ENCODE measurements at regions not wholly inside any gene's neighbourhood (a gene's known extent, or its start where the extent isn't known, plus 50 kb on each side); places are given as distances from the start of the nearest gene placed in this dataset.
"Not testable (repeated sequence)": the region's sequence is repeated elsewhere in the genome, so short reads cannot be mapped to it uniquely, and the experiment has no call there.

DNA sequence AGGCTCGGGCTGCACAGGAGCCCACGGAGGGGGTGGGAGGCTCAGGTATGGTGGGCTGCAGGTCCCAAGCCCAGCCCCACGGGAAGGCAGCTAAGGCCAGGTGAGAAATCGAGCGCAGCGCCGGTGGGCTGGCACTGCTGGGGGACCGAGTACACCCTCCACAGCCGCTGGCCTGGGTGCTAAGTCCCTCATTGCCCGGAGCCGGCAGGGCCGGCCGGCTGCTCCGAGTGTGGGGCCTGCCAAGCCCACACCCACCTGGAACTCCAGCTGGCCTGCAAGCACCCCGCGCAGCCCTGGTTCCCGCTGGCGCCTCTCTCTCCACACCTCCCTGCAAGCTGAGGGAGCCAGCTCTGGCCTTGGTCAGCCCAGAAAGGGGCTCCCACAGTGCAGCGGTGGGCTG, 137.4 kb upstream of the PKP2 start:
- not testable (repeated sequence) for TF ChIP-seq POLR2A (IDR thresholded peaks at IDR 0.05; ENCODE audit: extremely low read depth, insufficient read length); MYC (IDR thresholded peaks at IDR 0.05; ENCODE audit: low read depth, low read length)
- TF ChIP-seq, protein P1, sequence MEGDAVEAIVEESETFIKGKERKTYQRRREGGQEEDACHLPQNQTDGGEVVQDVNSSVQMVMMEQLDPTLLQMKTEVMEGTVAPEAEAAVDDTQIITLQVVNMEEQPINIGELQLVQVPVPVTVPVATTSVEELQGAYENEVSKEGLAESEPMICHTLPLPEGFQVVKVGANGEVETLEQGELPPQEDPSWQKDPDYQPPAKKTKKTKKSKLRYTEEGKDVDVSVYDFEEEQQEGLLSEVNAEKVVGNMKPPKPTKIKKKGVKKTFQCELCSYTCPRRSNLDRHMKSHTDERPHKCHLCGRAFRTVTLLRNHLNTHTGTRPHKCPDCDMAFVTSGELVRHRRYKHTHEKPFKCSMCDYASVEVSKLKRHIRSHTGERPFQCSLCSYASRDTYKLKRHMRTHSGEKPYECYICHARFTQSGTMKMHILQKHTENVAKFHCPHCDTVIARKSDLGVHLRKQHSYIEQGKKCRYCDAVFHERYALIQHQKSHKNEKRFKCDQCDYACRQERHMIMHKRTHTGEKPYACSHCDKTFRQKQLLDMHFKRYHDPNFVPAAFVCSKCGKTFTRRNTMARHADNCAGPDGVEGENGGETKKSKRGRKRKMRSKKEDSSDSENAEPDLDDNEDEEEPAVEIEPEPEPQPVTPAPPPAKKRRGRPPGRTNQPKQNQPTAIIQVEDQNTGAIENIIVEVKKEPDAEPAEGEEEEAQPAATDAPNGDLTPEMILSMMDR (IDR thresholded peaks at IDR 0.05; ENCODE audit: low read depth, low read length): not testable (repeated sequence)
- TF ChIP-seq, protein P2, sequence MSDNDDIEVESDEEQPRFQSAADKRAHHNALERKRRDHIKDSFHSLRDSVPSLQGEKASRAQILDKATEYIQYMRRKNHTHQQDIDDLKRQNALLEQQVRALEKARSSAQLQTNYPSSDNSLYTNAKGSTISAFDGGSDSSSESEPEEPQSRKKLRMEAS (IDR thresholded peaks at IDR 0.05; ENCODE audit: low read depth, low read length): not testable (repeated sequence)

Data from NB4 (cell line).